ENCODE measurements at regions not wholly inside any gene's neighbourhood (a gene's known extent, or its start where the extent isn't known, plus 50 kb on each side); places are given as distances from the start of the nearest gene placed in this dataset.

GRCh38 chr5:53825016-53825415, 264.6 kb downstream of the NDUFS4 start:
- no peaks in the 10 kb centered on the region for H3K4me1 ChIP-seq
- no peaks in the 10 kb centered on the region for H3K36me3 ChIP-seq
- H3K79me2 ChIP-seq (ENCODE audit: low read depth), result no peaks in the 10 kb centered on the region
- Mint-ChIP-seq H3K9me3 (peaks cover 10% of the 10 kb centered on the region), H3K4me1 (peaks cover 8% of the 10 kb centered on the region), H3K36me3 (no peaks in the 10 kb centered on the region), H3K27me3 (ENCODE audit: insufficient read depth, low read depth) (no peaks in the 10 kb centered on the region), H3K4me3 (no peak overlapping the region), H3K27ac (no peak overlapping the region)
- peak; percentile 55 for DNase-seq (ENCODE audit: low spot score)
- no peak for TF ChIP-seq EZH2 (IDR thresholded peaks at IDR 0.05)
- TF ChIP-seq CTCF (IDR thresholded peaks at IDR 0.05), result no peak
- no peak for TF ChIP-seq EZH2phosphoT487 (IDR thresholded peaks at IDR 0.05)
- peaks cover 3% of the 10 kb centered on the region for H3F3A ChIP-seq (ENCODE audit: low read depth)
- H4K20me1 ChIP-seq (ENCODE audit: low read depth), result no peaks in the 10 kb centered on the region
- no peak overlapping the region for H3K4me2 ChIP-seq
- H3K9me3 ChIP-seq (ENCODE audit: low read depth), result no peaks in the 10 kb centered on the region
- H3K27ac ChIP-seq, result no peak overlapping the region
- peak overlapping the region; percentile 72 for H2AFZ ChIP-seq (replicated peaks)
- H3K27me3 ChIP-seq, result no peaks in the 10 kb centered on the region
- no peak overlapping the region for H3K4me3 ChIP-seq
- no peak overlapping the region for H3K9ac ChIP-seq

GRCh38 chr5:53825926-53826325, 265.5 kb downstream of the NDUFS4 start:
- no peaks in the 10 kb centered on the region for H3K27me3 ChIP-seq
- H3K36me3 ChIP-seq, result no peaks in the 10 kb centered on the region
- H3K4me2 ChIP-seq, result no peak overlapping the region
- peaks cover under 1% of the 10 kb centered on the region for H3K9me3 ChIP-seq (ENCODE audit: low read depth)
- no peak overlapping the region for H3K4me3 ChIP-seq
- no peaks in the 10 kb centered on the region for H3K4me1 ChIP-seq
- Mint-ChIP-seq H3K36me3 (no peaks in the 10 kb centered on the region), H3K27ac (no peak overlapping the region), H3K27me3 (ENCODE audit: insufficient read depth, low read depth) (no peaks in the 10 kb centered on the region), H3K4me1 (peaks cover 8% of the 10 kb centered on the region), H3K4me3 (no peak overlapping the region), H3K9me3 (peaks cover 10% of the 10 kb centered on the region)
- H3K79me2 ChIP-seq (ENCODE audit: low read depth), result no peaks in the 10 kb centered on the region
- TF ChIP-seq EZH2phosphoT487 (IDR thresholded peaks at IDR 0.05) (no peak), CTCF (IDR thresholded peaks at IDR 0.05) (no peak), EZH2 (IDR thresholded peaks at IDR 0.05) (no peak)
- H4K20me1 ChIP-seq (ENCODE audit: low read depth), result no peaks in the 10 kb centered on the region
- peaks cover 3% of the 10 kb centered on the region for H3F3A ChIP-seq (ENCODE audit: low read depth)
- no peak overlapping the region for H3K9ac ChIP-seq
- no peak overlapping the region for H3K27ac ChIP-seq
- no peak for DNase-seq (ENCODE audit: low spot score)
- H2AFZ ChIP-seq (replicated peaks), result no peak overlapping the region

GRCh38 chr5:53826504-53826903, 266.1 kb downstream of the NDUFS4 start:
- DNase-seq (ENCODE audit: low spot score), result no peak
- Histone ChIP-seq H3K4me3 (no peak overlapping the region), H3F3A (ENCODE audit: low read depth) (peaks cover 3% of the 10 kb centered on the region), H3K36me3 (no peaks in the 10 kb centered on the region), H3K27me3 (no peaks in the 10 kb centered on the region), H3K4me2 (no peak overlapping the region), H3K4me1 (no peaks in the 10 kb centered on the region), H2AFZ (replicated peaks) (no peak overlapping the region), H3K79me2 (ENCODE audit: low read depth) (no peaks in the 10 kb centered on the region), H3K9ac (no peak overlapping the region), H3K27ac (no peak overlapping the region), H4K20me1 (ENCODE audit: low read depth) (no peaks in the 10 kb centered on the region), H3K9me3 (ENCODE audit: low read depth) (peaks cover 4% of the 10 kb centered on the region)
- Mint-ChIP-seq H3K4me1 (peaks cover 8% of the 10 kb centered on the region), H3K36me3 (peaks cover 2% of the 10 kb centered on the region), H3K27ac (no peak overlapping the region), H3K9me3 (peaks cover 15% of the 10 kb centered on the region), H3K4me3 (no peak overlapping the region), H3K27me3 (ENCODE audit: insufficient read depth, low read depth) (no peaks in the 10 kb centered on the region)
- TF ChIP-seq EZH2phosphoT487 (IDR thresholded peaks at IDR 0.05) (no peak), CTCF (IDR thresholded peaks at IDR 0.05) (no peak), EZH2 (IDR thresholded peaks at IDR 0.05) (no peak)
